ENCODE measurements at regions not wholly inside any gene's neighbourhood (a gene's known extent, or its start where the extent isn't known, plus 50 kb on each side); places are given as distances from the start of the nearest gene placed in this dataset.
"Not testable (repeated sequence)": the region's sequence is repeated elsewhere in the genome, so short reads cannot be mapped to it uniquely, and the experiment has no call there.

- no peak for DNase-seq (ENCODE audit: low spot score)
Measured at GRCh38 chr22:48404801-48405447, 1422.7 kb downstream of the BRD1 start.

DNA sequence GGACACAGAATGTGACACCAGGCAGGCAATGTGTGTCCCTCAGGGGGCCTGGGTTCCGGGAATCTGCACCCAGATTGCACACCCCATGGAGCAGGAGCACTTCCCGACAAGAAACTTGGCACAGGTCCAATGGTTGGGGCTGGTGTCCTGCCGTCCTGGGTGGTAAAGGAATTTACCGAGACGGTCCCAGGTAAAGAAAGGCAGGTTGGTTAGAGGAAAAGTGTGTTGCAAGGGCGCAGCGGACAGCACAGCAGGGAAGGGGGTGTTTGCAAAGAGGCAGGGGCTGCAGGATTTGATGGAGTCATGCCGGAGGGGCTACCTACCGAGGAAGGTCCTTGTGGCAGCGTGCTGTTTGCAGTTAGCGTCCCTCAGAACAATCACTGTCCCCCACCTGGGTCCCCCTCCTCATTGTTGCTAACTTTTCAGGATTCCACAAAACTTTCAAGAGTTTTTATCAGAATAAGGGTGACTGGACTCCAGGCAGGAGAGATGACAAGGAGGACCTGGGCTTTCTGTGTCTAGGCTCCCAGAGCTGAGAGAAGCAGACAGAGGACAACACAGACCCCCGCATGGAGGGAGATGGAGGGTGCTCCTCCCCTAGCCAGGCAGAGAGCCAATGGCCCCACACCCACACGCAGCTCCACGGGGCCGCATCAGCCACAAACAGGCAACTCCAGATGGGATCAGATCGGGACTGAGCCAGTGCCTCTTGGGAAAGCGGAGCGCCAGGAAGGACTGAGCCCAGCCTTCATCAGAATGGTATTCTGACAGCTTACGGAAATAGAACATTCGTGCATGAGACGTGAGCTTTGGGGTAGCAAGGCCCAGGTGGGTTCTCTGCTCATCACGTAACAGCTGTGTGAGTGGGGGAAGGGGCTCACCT, 1423.9 kb downstream of the BRD1 start:
- DNase-seq (ENCODE audit: low spot score) = no peak

- DNase-seq (ENCODE audit: low spot score) = no peak
Measured at GRCh38 chr22:48402591-48403031, 1425.1 kb downstream of the BRD1 start.

DNA sequence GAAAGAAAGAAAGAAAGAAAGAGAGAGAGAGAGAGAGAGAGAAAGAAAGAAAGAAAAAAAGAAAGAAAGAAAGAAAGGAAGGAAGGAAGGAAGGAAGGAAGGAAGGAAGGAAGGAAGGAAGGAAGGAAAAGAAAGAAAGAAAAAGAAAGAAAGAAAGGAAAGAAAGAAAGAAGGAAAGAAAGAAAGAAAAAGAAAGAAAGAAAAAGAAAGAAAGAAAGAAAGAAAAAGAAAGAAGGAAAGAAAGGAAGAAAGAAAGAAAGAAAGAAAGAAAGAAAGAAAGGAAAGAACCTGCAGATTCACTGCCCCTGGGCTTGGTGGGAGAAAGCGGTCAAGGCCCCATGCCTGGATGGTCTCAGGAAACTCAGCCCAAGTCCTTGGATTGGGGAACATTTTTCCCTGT, 1426.2 kb downstream of the BRD1 start:
- not testable (repeated sequence) for DNase-seq (ENCODE audit: low spot score)

- no peak for DNase-seq (ENCODE audit: low spot score)
Measured at GRCh38 chr22:48398181-48398905, 1429.3 kb downstream of the BRD1 start.

DNA sequence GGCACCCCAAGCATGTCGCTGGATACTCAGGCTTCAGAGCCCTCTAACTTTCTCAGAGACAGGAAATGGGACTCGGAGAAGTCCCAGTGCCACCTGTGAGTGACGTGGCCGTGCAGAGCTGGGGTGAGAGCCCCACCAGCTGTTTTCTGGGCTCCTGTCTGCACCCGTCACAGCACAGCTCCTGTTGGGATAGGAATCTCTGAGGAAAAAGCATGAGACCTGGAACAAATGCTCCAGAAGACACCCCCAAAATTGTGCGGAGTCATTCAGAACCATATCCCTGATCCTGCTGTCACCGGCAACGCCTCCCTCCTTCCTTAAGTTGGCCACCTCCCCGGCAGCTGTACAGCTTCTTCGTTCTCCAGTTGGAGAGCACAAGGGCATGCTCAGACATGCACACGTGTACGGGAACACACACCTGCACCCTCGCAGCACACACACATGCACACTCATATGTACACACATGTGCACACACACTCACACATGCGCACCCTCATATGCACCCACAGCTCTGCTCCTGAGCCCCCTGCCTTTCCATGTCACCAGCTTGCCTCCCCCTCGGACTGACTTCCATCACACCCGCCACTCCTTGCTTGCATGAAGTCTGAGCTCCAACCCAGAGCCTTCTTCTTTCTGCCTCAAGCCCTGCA, 1430.0 kb downstream of the BRD1 start:
- no peak for DNase-seq (ENCODE audit: low spot score)

- no peak for DNase-seq (ENCODE audit: low spot score)
Measured at GRCh38 chr22:48396785-48397530, 1430.7 kb downstream of the BRD1 start.

GRCh38 chr22:48396091-48396784, 1431.4 kb downstream of the BRD1 start:
- DNase-seq (ENCODE audit: low spot score) = no peak

GRCh38 chr22:48395201-48395600, 1432.5 kb downstream of the BRD1 start:
- no peak for DNase-seq (ENCODE audit: low spot score)

GRCh38 chr22:48394787-48395186, 1432.9 kb downstream of the BRD1 start:
- no peak for DNase-seq (ENCODE audit: low spot score)

DNA sequence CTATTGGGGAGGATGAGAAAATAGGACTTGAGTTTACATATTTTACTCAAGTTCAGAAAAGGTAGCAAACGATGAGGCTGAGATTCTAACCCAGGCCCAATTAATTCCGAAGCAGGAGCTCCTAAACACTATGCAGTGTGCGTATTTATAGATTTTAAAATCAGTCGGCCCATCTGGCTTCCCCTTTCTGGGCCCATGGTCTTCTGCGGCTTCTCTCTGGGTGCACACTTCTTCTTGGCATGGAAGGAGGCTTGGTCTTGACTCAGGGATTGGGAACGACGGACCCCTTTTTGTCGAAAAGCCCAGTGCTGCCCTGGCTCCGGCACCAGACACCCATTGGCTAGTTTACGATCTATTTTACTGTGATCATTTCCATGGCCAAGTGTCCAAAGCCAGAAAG, 1433.8 kb downstream of the BRD1 start:
- no peak for DNase-seq (ENCODE audit: low spot score)

DNA sequence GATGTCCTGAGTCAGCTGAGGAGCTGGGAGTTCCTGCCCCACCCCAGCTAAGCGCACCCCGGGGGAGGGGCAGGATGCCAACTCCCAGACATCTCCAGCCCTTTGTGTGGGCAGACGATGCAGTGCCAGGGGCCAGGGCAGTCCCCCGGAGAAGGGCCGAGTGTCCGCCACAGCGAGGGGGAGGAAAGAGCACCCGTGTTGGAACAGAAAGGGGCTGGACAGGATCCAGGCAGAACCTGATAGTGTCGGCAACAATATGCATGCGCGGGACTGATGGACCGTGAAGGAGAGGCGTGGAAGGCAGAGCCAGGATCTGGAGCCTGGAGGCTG, 1434.7 kb downstream of the BRD1 start:
- no peak for DNase-seq (ENCODE audit: low spot score)

DNA sequence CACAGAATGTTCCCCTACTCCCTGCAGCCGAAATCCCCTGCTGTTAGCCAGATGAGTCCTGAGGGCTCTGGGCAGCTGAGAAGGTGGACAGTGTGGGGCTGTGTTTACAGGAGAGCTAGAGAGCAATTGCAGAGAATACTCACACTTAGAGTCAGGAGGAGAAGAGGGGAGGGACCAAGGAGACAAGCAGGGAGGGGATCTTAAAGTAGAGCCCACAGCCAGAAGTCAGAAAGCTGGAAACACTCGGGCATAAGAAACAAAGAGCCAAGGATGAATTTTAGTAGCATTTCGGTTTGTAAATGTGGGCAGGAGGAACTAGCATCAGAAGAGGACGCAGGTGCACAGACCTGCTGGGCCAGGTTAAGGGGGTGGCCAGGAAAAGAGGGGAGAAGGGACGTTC, 1435.9 kb downstream of the BRD1 start:
- DNase-seq (ENCODE audit: low spot score) = no peak

DNA sequence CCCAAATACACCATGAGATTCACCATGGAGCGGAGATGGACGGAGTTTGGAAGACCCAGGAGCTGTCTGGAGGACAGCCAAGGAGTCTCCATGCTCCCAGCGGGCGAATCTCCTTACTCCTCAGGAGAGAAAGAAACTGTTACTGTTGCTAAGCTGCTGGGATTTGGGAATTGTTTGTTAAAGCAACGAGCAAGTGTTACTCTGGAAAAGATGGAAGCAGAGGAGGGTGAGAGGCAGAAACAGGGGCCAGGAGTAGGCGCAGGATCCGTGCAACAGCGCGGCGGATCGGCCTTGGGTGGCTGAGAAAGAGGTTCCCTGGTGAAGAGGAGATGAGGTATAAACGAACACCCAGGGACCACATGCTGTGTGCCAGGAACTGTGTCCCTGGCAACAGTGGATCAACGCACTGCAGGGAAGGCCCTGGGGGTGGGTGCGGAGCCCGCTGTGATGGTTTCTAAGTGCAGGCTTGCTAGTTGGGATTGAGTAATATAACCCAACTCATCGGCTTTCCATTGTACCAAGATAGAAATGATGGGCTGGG, 1436.4 kb downstream of the BRD1 start:
- DNase-seq (ENCODE audit: low spot score) = no peak

DNA sequence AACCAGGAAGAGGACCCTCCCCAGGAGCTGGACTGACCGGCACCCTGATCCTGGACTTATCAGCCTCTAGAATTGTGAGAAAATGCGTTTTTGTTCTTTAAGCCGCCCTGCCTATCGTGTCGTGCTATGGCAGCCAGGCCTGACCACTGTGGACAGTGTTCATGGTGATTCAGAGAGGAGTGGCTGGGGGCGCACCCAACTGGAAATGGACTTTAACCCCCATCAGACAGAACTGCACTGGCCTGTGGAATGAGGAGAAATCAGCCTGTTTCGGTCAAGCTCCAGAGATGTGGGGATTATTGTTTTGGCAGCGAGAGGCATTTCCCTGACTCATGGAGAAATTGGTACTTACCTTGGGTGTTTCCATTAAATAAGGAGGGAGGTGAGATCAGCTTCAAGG, 1437.8 kb downstream of the BRD1 start:
- no peak for DNase-seq (ENCODE audit: low spot score)

DNA sequence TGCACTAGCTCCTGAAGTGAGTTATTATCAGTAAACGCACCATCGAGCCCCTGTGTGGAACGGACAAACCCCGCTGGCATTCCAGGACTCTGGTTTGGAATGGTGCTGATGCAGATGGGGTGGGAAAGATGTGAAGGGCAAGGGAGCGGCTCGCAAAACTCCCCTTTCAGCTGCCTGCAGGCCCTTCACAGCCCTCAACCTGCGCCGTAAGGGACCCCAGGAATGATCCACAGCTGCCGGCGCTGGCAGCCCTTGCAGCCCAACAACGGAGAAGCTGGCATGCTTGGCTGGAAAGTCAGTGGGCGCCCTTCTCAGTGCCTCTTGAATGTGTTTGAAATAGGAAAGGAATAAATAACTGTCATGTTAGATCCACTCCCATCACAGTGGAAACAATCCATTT, 1445.5 kb downstream of the BRD1 start:
- DNase-seq (ENCODE audit: low spot score) = no peak

GRCh38 chr22:48380016-48380665, 1447.5 kb downstream of the BRD1 start:
- DNase-seq (ENCODE audit: low spot score) = no peak

- DNase-seq (ENCODE audit: low spot score) = no peak
Measured at GRCh38 chr22:48379371-48379770, 1448.3 kb downstream of the BRD1 start.

DNA sequence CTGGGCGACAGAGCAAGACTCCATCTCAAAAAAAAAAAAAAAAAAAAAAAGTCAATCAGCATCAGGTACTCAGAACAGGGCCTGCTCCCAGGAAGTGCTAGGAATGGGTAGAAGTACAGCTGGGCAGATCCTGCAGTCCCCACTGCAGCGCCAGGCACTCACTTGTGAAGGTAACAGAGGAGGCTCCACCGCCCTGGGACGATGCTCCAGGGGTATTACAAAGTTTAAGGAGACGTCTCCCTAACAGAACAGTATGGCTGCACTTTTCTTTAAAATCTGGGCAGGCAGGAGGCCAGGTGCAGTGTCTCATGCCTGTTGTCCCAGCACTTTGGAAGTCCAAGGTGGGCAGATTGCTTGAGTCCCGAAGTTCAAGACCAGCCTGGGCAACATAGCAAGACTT, 1449.0 kb downstream of the BRD1 start:
- DNase-seq (ENCODE audit: low spot score) = no peak

Measured in putamen (tissue), 1 donor.